ENCODE measurements at regions not wholly inside any gene's neighbourhood (a gene's known extent, or its start where the extent isn't known, plus 50 kb on each side); places are given as distances from the start of the nearest gene placed in this dataset.

DNA sequence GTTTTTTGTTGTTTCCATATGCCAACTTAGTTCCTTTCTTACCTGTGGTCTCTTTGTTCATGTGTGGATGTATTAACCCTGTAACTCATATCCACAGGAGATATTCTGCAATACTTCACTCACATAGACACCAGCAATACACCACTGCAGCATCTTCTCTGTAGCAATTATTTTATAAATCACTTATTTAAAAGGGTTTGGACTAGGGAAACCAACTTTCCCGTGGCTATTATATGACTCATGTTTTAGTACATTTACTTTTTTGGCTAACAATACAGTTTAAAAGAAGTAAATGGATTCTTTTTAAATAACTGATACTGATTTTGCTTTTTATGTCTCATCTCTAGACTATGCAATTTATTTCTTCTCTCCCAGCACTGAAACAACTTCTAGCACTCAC, 488.9 kb downstream of the MBD2 start:
- no peaks in the 10 kb centered on the region for H3K27me3 Mint-ChIP-seq
- Histone ChIP-seq H3K4me3 (ENCODE audit: control extremely low read depth in 1 of 5, extremely low read depth in 1 of 5, insufficient read depth in 1 of 5, low read depth in 2 of 5, low read length in 4 of 5) (no peak overlapping the region), H3K27me3 (replicated peaks in 1 of 4; ENCODE audit: control extremely low read depth in 1 of 4, control insufficient read depth in 3 of 4, insufficient read depth in 4 of 4, low read length in 3 of 4) (no peaks in the 10 kb centered on the region), H3K27ac (ENCODE audit: low read length in 2 of 2) (no peak overlapping the region), H3K36me3 (replicated peaks in 1 of 2; ENCODE audit: control extremely low read depth in 1 of 2, control insufficient read depth in 1 of 2, extremely low read depth in 1 of 2, insufficient read depth in 2 of 2, low read length in 1 of 2) (no peaks in the 10 kb centered on the region), H3K79me2 (ENCODE audit: control insufficient read depth, insufficient read depth, low read length) (no peaks in the 10 kb centered on the region), H3K4me1 (ENCODE audit: control insufficient read depth in 2 of 2, insufficient read depth in 2 of 2, low read length in 2 of 2) (no peaks in the 10 kb centered on the region), H3K4me2 (replicated peaks; ENCODE audit: low read depth, low read length, poor library complexity, severe bottlenecking) (no peak overlapping the region), H4K20me1 (ENCODE audit: control insufficient read depth, insufficient read depth, low read length, poor library complexity, severe bottlenecking) (no peaks in the 10 kb centered on the region), H3K9ac (ENCODE audit: low read length) (no peak overlapping the region), H2AFZ (ENCODE audit: insufficient read depth, low read depth, low read length, poor library complexity, severe bottlenecking) (no peak overlapping the region), H3K9me3 (ENCODE audit: control extremely low read depth in 1 of 3, control insufficient read depth in 2 of 3, insufficient read depth in 1 of 3, low read length in 2 of 3) (no peaks in the 10 kb centered on the region)
- H3K4me3 Mint-ChIP-seq, result no peak overlapping the region
- WGBS (ENCODE audit: insufficient coverage), result no CpG with 5 or more reads among the region's 1 CpG
- no peak overlapping the region for H3K27ac Mint-ChIP-seq
- H3K9me3 Mint-ChIP-seq (ENCODE audit: insufficient read depth), result peaks cover 4% of the 10 kb centered on the region
- ATAC-seq (ENCODE audit: low read depth) (no peak), DNase-seq (no peak)
- intact Hi-C loops (cut with micrococcal nuclease), result no loop called here
- no peaks in the 10 kb centered on the region for H3K4me1 Mint-ChIP-seq
- ChIA-PET CTCF (no interaction called here), POLR2A (no interaction called here)
- no peak for TF ChIP-seq EZH2 (IDR thresholded peaks at IDR 0.05; ENCODE audit: borderline replicate concordance, insufficient read depth, low read depth, low read length, poor library complexity, severe bottlenecking)
- TF ChIP-seq, protein P1, sequence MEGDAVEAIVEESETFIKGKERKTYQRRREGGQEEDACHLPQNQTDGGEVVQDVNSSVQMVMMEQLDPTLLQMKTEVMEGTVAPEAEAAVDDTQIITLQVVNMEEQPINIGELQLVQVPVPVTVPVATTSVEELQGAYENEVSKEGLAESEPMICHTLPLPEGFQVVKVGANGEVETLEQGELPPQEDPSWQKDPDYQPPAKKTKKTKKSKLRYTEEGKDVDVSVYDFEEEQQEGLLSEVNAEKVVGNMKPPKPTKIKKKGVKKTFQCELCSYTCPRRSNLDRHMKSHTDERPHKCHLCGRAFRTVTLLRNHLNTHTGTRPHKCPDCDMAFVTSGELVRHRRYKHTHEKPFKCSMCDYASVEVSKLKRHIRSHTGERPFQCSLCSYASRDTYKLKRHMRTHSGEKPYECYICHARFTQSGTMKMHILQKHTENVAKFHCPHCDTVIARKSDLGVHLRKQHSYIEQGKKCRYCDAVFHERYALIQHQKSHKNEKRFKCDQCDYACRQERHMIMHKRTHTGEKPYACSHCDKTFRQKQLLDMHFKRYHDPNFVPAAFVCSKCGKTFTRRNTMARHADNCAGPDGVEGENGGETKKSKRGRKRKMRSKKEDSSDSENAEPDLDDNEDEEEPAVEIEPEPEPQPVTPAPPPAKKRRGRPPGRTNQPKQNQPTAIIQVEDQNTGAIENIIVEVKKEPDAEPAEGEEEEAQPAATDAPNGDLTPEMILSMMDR (IDR thresholded peaks at IDR 0.05), result no peak

DNA sequence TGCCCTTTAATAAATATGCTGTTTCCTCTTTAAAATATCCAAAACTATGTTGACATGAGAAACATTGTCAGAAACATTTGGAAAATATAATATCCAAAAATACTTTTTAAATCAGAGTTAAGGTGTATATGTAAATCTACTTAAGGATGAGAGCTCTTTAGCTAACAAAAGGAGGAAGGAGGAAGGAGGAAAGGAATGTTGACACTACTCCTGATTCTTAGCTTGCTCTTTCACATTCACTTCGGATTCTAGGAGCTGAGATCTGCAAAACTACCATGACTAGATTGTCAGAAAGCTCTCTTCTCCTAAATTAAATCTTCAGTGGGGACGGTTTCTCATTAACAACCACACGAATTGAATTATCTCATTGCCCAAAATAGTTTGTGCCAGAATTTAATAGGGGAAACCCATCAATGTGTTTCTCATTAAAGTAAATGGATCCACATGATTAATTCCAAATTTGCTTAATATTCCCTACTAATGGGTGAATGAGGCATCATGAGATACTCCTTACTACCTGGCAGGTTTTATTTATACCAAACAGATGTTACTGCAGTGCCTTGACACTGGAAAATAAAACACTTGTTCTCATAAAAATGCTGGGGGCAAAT, 509.1 kb downstream of the MBD2 start:
- H3K27me3 ChIP-seq (replicated peaks in 1 of 4; ENCODE audit: control extremely low read depth in 1 of 4, control insufficient read depth in 3 of 4, insufficient read depth in 4 of 4, low read length in 3 of 4), result no peaks in the 10 kb centered on the region
- CTCF ChIA-PET, result no interaction called here
- H3K9me3 ChIP-seq (ENCODE audit: control extremely low read depth in 1 of 3, control insufficient read depth in 2 of 3, insufficient read depth in 1 of 3, low read length in 2 of 3), result no peaks in the 10 kb centered on the region
- Mint-ChIP-seq H3K4me1 (no peaks in the 10 kb centered on the region), H3K27ac (no peak overlapping the region), H3K27me3 (no peaks in the 10 kb centered on the region), H3K9me3 (ENCODE audit: insufficient read depth) (no peaks in the 10 kb centered on the region), H3K4me3 (no peak overlapping the region)
- no peak for ATAC-seq (ENCODE audit: low read depth)
- H3K4me3 ChIP-seq (ENCODE audit: control extremely low read depth in 1 of 5, extremely low read depth in 1 of 5, insufficient read depth in 1 of 5, low read depth in 2 of 5, low read length in 4 of 5), result no peak overlapping the region
- H3K4me2 ChIP-seq (replicated peaks; ENCODE audit: low read depth, low read length, poor library complexity, severe bottlenecking), result no peak overlapping the region
- H3K27ac ChIP-seq (ENCODE audit: low read length in 2 of 2), result no peak overlapping the region
- H3K79me2 ChIP-seq (ENCODE audit: control insufficient read depth, insufficient read depth, low read length), result no peaks in the 10 kb centered on the region
- no peak overlapping the region for H2AFZ ChIP-seq (ENCODE audit: insufficient read depth, low read depth, low read length, poor library complexity, severe bottlenecking)
- 0% methylated on average over 1 of the region's 3 CpGs for WGBS (ENCODE audit: insufficient coverage)
- H4K20me1 ChIP-seq (ENCODE audit: control insufficient read depth, insufficient read depth, low read length, poor library complexity, severe bottlenecking), result no peaks in the 10 kb centered on the region
- POLR2A ChIA-PET, result no interaction called here
- intact Hi-C loops (cut with micrococcal nuclease), result no loop called here
- no peaks in the 10 kb centered on the region for H3K36me3 ChIP-seq (replicated peaks in 1 of 2; ENCODE audit: control extremely low read depth in 1 of 2, control insufficient read depth in 1 of 2, extremely low read depth in 1 of 2, insufficient read depth in 2 of 2, low read length in 1 of 2)
- DNase-seq, result no peak
- no peaks in the 10 kb centered on the region for H3K4me1 ChIP-seq (ENCODE audit: control insufficient read depth in 2 of 2, insufficient read depth in 2 of 2, low read length in 2 of 2)
- no peak overlapping the region for H3K9ac ChIP-seq (ENCODE audit: low read length)
- TF ChIP-seq, protein P1 (IDR thresholded peaks at IDR 0.05), result no peak
- no peak for TF ChIP-seq EZH2 (IDR thresholded peaks at IDR 0.05; ENCODE audit: borderline replicate concordance, insufficient read depth, low read depth, low read length, poor library complexity, severe bottlenecking)

Data from B cell (primary cell).